ENCODE measurements at regions not wholly inside any gene's neighbourhood (a gene's known extent, or its start where the extent isn't known, plus 50 kb on each side); places are given as distances from the start of the nearest gene placed in this dataset.

DNA sequence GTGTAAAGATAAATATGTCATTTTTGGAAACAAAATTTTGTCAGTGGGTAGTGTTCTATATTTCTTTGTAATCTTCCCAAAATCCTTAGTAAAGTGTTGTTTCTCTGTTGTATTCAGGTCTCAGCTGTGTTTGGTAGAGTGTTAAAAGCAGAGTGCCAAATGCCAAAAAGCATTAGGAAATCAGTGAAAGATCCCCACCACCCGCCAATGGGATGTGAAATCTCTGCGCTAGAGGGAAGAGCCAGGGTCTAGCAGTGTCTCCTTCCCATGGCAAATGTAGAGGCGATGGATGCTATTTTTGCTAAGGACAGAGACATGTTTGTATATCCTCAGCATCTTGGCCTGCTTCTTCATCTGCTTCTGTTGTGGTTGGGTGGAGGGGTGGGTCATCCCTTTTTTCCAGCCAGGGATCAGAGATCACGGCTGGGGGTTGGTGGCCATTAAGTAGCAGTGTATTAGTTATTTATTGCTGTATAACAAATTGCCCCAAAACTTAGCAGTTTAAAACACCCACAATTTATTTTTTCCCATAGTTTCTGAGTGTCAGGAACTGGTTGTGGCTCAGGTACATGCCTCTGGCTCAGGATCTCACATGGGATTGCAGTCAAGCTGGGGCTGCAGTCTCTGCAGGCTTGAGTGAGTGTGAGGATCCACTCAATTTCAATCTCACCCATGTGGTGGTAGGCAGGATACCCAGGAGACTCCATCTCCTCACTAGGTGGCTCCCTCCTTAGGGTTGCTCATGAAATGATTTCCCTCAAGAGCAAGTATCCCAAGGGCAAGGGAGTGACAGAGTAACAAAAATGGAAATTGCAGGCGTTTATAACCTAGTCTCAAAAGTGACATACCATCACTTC, 211.9 kb downstream of the MYCN start:
- DNase-seq (ENCODE audit: low read depth): no peak

DNA sequence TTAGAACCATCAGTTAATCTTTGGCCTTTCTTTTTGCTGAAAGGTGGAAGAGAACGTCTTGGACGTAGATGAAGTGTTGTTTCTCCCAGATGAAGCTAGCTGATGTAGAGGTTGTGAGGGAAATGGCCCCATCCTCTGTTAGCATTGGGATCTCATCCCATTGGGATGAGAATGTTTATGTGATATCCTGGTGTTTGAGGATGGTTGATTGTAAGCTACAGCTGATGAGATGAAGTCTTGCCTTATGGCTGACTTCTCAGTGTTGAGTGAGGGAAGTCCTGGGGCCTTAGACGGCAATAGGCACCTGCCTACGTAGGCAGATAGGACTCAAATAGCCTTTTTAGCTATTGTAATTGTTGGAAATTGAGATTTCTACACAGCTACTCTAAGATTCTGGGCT, 211.3 kb downstream of the MYCN start:
- no peak for DNase-seq (ENCODE audit: low read depth)

DNA sequence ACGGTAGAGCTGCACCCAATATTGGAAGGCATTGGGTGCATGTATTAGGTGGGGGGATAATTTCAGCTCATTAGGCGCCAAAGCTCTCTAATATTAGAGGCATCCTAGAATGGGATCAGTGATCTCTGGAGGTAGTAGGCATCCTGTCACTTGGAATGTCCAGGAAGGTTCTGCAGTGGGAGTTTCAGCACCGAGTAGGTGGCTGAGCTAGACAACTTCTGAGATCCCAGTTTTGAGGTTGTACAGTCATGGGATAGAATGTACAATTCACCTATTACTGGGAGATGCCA, 210.9 kb downstream of the MYCN start:
- no peak for DNase-seq (ENCODE audit: low read depth)

DNA sequence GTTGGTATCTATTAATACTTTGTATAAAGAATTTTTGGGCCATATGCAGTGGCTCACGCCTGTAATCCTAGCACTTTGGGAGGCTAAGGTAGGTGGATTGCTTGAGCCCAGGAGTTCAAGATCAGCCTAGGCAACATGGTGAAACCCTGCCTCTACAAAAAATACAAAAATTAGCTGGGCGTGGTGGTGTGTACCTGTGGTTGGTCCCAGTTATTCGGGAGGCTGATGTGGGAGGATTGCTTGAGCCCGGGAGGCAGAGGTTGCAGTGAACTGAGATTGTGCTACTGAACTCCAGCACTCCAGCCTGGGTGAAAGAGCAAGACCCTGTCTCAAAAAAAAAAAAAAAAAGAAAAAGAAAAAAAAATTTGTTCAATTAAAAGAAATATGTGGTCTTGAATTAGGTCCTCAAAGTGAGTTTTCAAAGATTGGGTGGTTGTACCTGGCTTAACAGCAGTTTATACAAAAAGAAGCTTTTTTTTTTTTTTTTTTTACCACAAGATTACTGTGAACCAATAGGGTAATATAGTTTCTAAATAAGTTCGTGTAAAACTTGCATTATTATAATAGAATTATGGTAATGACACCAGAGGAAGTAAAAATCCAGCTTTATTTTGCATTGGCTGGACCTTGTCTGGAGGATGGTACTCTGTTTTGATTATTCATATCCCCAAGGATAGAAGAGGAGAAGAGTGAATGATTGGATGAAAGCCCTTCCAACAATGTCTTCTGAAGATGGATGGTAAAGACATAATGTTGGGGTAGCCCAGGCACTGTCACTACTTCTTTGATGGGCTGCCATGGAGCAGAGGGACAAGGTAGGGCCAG, 210.3 kb downstream of the MYCN start:
- DNase-seq (ENCODE audit: low read depth): no peak

DNA sequence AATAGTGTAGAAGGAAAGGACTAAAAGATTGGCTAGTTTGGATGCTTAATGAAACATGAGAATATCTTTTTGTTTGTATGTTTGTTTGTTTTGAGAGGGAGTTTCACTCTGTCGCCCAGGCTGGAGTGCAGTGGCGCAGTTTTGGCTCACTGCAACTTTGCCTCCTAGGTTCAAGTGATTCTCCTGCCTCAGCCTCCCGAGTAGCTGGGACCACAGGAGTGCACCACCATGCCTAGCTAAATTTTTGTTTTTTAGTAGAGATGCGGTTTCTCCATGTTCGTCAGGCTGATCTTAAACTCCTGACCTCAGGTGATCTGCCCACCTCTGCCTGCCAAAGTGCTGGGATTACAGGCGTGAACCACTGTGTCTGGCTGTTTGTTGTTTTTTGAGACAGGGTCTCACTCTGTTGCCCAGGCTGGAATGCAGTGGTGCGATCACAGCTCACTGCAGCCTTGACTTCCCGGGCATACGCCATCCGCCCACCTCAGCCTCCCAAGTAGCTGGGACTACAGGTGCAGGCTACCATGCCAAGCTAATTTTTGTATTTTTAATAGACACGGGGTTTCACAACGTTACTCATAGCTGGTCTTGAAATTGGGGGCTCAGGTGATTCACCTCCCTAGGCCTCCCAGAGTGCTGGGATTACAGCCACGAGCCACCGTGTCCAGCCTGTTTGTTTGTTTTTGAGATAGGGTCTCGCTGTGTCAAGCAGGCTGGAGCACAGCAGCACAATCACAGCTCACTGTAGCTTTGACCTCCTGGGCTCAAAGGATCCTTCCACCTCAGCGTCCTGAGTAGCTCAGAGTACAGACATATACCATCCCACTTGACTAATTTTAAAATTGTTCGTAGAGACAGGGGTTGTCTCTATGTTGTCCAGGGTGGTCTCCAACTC, 209.2 kb downstream of the MYCN start:
- DNase-seq (ENCODE audit: low read depth): no peak

DNA sequence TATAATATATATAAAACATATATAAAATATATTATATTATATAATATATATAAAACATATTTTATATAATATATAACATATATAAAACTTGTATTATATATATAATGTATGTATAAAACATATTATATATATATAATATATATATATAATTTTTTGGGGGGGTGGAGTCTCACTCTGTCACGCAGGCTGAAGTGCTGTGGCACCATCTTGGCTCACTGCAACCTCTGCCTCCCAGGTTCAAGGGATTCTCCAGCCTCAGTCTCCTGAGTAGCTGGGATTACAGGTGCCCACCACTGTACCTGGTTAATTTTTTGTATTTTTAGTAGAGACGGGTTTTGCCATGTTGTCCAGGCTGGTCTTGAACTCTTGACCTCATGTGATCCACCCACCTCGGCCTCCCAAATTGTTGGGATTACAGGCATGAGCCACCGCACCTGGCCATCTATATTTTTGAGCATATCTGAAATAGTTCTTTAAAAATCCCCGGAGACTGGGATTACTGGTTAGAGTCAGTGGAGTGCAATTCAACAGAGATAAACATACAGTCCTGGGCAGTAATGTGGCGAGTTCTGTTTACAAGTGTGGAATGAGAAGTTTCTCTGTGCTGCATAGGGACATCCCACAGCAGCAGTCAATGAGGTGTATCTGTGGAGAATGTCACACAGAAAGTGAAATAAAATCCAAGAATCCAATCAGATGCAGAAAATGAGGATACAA, 208.4 kb downstream of the MYCN start:
- DNase-seq (ENCODE audit: low read depth): no peak

DNA sequence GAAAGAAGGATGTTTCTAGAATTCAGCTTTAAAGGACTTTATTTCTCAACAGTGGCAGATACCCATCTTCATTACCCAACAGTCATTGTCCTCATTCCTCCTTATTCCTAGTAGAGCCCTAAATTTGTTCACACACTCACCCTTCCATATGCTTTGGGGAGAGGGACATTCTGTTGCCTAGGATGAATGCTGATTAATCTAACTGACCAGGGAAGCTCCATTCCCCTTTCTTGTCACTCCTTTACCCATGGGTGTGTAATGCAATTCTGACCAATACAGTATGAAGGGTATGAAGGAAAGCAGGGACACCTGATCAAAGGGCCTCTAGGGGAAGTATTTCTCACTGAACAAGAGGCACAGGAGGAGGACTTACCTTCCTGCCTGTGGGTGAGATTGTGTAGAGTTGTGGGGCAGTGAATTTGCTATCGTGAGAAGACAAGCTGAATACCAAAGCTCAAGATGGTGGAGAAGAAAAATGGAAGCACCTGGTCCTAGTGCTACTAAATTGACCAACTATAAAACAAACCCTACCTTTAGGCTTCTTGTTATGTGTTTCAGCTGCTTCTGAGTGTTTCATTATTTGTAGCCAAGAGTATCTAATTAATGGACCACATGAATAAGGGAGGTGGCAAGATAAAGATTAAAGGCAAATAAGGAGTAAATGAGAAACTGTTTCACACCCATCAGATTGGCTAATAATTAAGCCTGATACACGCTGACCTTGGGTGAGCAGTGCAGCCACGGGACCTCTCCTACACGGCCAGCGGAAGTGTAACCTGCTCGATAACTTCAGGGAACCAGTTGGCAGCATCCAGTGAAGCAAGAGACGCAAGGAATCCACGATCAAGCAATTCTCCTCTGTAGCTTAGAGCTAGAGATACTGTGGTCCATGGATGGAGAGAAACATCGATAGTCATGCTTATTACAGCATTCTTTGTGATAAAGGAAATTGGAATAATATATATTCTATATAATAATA, 202.3 kb downstream of the MYCN start:
- DNase-seq (ENCODE audit: low read depth): no peak

DNA sequence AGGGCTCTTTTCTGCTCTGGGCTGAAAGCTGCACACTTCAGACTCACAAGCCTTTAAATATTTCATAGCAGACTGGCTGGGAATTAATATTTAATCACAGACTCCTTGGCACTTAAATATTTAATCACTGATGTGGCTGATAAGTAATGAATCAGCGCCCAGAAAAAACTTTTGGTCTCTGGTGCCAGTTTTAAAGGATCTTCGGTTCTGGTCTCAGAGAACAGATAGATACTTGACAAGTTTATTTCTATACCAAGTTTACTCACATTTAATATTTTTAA, 201.2 kb downstream of the MYCN start:
- no peak for DNase-seq (ENCODE audit: low read depth)

- no peak for DNase-seq (ENCODE audit: low read depth)
These were observed 200.7 kb downstream of the MYCN start for GRCh38 chr2:16140771-16141640.

GRCh38 chr2:16139663-16140615, 199.6 kb downstream of the MYCN start:
- no peak for DNase-seq (ENCODE audit: low read depth)

GRCh38 chr2:16138811-16139662, 198.7 kb downstream of the MYCN start:
- no peak for DNase-seq (ENCODE audit: low read depth)

GRCh38 chr2:16137080-16137755, 196.9 kb downstream of the MYCN start:
- DNase-seq (ENCODE audit: low read depth): no peak

DNA sequence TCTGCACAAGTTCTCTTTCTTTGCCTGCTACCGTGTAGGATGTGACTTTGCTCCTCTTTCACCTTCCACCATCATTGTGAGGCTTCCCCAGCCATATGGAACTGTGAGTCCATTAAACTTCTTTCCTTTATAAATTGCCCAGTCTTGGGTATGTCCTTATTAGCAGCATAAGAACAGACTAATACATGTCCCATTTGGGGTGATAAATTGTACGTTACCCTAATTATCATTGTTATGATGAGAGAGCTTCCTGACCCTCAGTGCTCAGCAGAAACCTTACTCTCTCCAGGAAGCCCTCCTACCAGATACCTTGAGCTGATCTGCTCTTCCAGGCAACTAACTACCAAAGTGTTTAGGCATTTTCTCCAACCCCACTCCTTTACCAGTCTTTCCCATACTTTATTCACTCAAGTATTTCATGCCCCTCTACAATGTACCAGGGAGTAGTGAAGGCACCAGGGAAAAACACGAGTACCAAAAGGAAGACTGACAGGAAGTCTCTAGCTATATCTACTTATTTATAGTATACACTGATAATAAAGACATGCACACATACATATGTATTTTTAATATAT, 196.2 kb downstream of the MYCN start:
- DNase-seq (ENCODE audit: low read depth): no peak

- DNase-seq (ENCODE audit: low read depth): no peak
These were observed 195.6 kb downstream of the MYCN start for GRCh38 chr2:16135913-16136310.

DNA sequence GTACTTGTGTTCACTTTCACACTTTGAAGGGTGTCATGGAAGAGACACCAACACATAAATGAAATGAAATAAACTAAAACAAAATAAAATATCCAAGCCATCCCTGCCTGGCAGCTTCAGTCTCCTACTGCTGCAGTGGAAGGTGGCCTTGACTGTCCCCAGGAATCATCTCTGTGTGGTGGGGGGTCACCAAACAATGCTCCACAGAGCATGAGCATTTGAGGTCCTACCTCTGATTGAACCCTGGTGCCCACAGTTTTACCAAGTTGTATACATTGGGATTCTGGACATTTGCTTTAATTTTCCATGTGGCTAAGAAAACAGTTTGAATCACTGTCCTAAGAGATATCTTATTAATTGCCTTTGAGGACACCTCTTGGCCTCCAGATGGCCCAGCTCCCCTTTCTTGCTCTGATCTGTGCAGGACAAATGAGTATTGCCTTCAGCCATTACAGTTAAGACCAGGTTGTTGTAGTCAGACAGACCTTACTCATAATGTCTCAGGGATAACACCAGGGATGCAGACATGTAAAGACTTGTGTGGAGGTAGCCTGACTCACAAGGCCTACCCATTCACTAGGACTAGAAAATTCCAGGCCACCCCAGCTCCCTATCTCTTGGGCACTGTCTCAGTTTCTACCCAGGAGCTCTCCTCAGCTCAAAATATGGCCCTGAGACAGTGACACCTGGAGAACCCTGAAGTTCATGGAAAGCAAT, 195.0 kb downstream of the MYCN start:
- no peak for DNase-seq (ENCODE audit: low read depth)
